ENCODE measurements at regions not wholly inside any gene's neighbourhood (a gene's known extent, or its start where the extent isn't known, plus 50 kb on each side); places are given as distances from the start of the nearest gene placed in this dataset.

DNA sequence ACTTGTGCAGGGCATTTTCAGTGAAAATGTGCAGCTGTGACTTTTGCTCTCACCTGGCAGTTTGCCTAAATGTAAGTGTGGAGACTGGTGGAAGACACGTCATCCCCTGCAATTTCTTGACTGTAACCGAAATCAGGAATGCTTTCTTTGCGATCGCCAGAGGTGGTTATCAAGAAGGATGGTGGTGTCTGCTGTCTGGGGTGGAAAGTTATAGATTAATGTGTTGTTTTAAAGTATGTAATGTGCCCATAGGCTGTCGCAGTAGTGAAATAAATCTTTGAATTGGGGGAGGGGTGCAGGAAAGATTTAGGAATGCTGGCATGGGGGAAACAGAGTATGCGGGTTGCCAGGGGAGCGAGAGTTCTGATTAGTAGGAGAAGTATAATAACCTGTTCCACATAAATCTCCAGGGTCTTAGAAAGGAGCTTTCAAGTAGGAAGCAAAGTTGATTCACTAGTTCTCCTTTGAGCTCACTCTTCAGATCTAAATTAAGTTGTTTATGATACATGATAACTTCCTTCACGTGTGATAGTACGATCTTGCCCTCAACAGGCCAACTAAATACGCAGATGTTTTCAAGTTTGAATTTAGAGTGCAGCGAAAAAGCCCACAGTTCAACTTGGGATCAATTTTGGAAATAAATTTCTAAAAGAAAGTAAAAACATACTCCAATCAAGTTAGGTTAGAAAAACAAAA lies 1520.0 kb upstream of the SLC10A2 start:
- Mint-ChIP-seq H3K9me3 (peaks cover 19% of the 10 kb centered on the region), H3K36me3 (peaks cover 13% of the 10 kb centered on the region), H3K27me3 (ENCODE audit: low read depth) (no peaks in the 10 kb centered on the region), H3K4me1 (peaks cover 29% of the 10 kb centered on the region), H3K4me3 (no peak overlapping the region), H3K27ac (peak overlapping the region; percentile 91)
- DNase-seq (ENCODE audit: low spot score in 2 of 2, unreplicated experiment in 2 of 2), result no peak
- TF ChIP-seq, protein P1, sequence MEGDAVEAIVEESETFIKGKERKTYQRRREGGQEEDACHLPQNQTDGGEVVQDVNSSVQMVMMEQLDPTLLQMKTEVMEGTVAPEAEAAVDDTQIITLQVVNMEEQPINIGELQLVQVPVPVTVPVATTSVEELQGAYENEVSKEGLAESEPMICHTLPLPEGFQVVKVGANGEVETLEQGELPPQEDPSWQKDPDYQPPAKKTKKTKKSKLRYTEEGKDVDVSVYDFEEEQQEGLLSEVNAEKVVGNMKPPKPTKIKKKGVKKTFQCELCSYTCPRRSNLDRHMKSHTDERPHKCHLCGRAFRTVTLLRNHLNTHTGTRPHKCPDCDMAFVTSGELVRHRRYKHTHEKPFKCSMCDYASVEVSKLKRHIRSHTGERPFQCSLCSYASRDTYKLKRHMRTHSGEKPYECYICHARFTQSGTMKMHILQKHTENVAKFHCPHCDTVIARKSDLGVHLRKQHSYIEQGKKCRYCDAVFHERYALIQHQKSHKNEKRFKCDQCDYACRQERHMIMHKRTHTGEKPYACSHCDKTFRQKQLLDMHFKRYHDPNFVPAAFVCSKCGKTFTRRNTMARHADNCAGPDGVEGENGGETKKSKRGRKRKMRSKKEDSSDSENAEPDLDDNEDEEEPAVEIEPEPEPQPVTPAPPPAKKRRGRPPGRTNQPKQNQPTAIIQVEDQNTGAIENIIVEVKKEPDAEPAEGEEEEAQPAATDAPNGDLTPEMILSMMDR (IDR thresholded peaks at IDR 0.05; ENCODE audit: unreplicated experiment), result no peak

DNA sequence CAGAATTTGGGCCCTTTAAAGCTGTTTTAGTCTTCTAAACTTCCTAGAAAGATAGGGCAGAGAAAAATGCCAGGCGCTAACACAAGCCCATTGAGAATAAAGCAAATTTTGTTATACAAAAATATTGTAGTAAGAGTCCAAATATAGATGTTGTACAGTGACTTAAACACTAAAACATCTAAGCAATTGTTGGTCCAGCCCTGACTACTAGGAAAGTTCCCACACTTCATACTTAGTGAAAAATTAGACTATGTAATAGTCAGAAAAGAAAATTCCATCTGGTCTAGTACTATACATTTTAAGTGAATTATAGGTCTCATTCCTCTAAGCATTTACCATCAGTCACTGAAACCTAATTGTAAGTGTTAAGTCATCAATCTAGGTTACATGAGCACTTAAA lies 1518.3 kb upstream of the SLC10A2 start:
- H3K9me3 Mint-ChIP-seq, result peaks cover 21% of the 10 kb centered on the region
- no peak for DNase-seq (ENCODE audit: low spot score in 2 of 2, unreplicated experiment in 2 of 2)
- peaks cover 18% of the 10 kb centered on the region for H3K36me3 Mint-ChIP-seq
- TF ChIP-seq, protein P1 (IDR thresholded peaks at IDR 0.05; ENCODE audit: unreplicated experiment), result no peak
- no peaks in the 10 kb centered on the region for H3K27me3 Mint-ChIP-seq (ENCODE audit: low read depth)
- no peak overlapping the region for H3K4me3 Mint-ChIP-seq
- H3K4me1 Mint-ChIP-seq, result peaks cover 29% of the 10 kb centered on the region
- peak overlapping the region; percentile 36 for H3K27ac Mint-ChIP-seq

DNA sequence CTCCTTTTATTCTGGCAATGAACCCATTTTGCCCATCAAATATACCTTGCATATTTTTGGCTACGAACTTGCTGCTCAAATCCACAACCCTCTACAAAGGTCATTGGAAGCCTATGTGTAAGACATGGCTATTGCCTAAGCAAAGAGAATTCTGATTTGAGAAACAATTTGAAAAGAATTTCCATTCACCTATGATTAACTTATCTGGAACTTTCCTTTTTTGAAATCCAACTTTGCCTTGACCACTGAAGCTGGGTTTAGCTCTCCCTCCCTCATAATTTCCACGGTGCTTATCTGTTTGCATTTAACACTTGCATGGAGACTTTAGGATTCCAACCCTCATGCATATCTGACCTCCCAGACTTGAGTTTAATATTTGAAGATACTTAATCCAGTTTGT lies 1514.7 kb upstream of the SLC10A2 start:
- H3K27ac Mint-ChIP-seq, result no peak overlapping the region
- peaks cover 14% of the 10 kb centered on the region for H3K9me3 Mint-ChIP-seq
- TF ChIP-seq, protein P1 (IDR thresholded peaks at IDR 0.05; ENCODE audit: unreplicated experiment), result no peak
- no peak overlapping the region for H3K4me3 Mint-ChIP-seq
- DNase-seq (ENCODE audit: low spot score in 2 of 2, unreplicated experiment in 2 of 2), result no peak
- H3K36me3 Mint-ChIP-seq, result peaks cover 11% of the 10 kb centered on the region
- peaks cover 32% of the 10 kb centered on the region for H3K4me1 Mint-ChIP-seq
- no peaks in the 10 kb centered on the region for H3K27me3 Mint-ChIP-seq (ENCODE audit: low read depth)

DNA sequence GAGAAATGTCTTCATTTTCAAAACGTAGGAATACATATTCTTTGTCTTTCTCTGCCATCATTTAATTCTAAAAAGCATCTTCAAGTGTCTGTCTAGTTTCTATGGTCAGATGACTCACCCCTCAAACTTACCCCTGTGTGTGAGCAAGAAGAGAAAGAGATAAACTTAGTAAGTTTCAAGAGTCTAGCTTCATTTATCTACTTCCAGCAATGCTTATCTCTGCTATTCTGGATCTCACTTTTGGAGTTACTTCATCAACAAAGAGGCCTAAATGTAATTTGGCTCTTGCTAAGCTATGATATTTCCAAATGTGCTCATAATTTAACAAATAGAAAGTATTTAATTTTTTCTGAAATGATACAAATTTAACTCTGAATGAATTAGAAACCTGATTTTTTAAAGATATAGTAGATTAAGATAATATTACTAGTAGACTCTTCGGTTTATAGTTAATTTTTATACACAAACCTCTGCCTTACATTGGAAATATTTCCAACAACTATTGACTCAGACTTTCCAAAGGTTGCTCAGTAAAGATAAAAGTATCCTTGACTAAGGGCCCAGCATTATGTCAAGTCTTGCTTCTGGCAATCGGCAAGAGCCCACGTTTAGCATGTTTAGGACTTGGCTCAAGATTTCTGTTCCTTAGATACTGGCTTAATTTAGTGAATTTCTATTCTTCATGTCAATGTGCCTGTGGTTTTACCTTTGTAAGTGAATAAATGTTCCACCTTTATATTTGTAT lies 1511.0 kb upstream of the SLC10A2 start:
- peaks cover 16% of the 10 kb centered on the region for H3K36me3 Mint-ChIP-seq
- TF ChIP-seq, protein P1 (IDR thresholded peaks at IDR 0.05; ENCODE audit: unreplicated experiment), result no peak
- no peaks in the 10 kb centered on the region for H3K27me3 Mint-ChIP-seq (ENCODE audit: low read depth)
- H3K4me1 Mint-ChIP-seq, result peaks cover 18% of the 10 kb centered on the region
- H3K9me3 Mint-ChIP-seq, result peaks cover 18% of the 10 kb centered on the region
- H3K4me3 Mint-ChIP-seq, result no peak overlapping the region
- H3K27ac Mint-ChIP-seq, result peak overlapping the region; percentile 71
- DNase-seq (ENCODE audit: low spot score in 2 of 2, unreplicated experiment in 2 of 2), result no peak

DNA sequence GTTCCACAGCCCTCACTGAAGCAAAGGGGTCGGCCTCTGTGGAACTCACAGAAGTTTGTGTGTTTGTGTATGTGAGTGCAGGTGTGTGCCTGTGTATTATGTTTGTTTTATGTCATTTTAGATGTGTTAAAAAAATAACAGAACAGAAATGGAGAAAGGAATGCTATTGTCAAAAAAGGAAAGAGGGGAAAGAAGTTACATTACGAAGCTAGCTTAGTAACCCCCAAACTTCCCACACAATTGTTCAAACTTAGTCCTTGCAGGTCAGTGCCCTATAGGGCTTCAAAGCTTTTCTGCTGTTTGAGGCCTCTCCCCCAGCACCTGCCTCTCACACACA lies 1505.6 kb upstream of the SLC10A2 start:
- peaks cover 5% of the 10 kb centered on the region for H3K36me3 Mint-ChIP-seq
- TF ChIP-seq, protein P1 (IDR thresholded peaks at IDR 0.05; ENCODE audit: unreplicated experiment), result no peak
- no peak for DNase-seq (ENCODE audit: low spot score in 2 of 2, unreplicated experiment in 2 of 2)
- no peaks in the 10 kb centered on the region for H3K27me3 Mint-ChIP-seq (ENCODE audit: low read depth)
- peaks cover 28% of the 10 kb centered on the region for H3K4me1 Mint-ChIP-seq
- H3K27ac Mint-ChIP-seq, result peak overlapping the region; percentile 87
- H3K4me3 Mint-ChIP-seq, result no peak overlapping the region
- H3K9me3 Mint-ChIP-seq, result peaks cover 4% of the 10 kb centered on the region
